T-cell (primary cell): ENCODE measurements at regions not wholly inside any gene's neighbourhood (a gene's known extent, or its start where the extent isn't known, plus 50 kb on each side); places are given as distances from the start of the nearest gene placed in this dataset.

ENCODE experiments used
- ATAC-seq, 4 experiments: fragments of 200-7000 bp in 3 of 4; fragments of 150-1000 bp in 1 of 4; cut with Tn5 transposase; replicated peaks in 1 of 4; 1 replicate in 3 of 4; 2 replicates in 1 of 4; pipeline ENCODE4 v1.10.0; 2021; ENCODE audit warnings: moderate library complexity in 3 of 4, mild to moderate bottlenecking in 2 of 4, moderate number of reproducible peaks in 1 of 4
- CTCF ChIA-PET, 2 donors: fragments of 300-600 bp; sonication (Branson Sonifier 250); formaldehyde crosslinking; loops; one replicate each; lab custom pipeline; 2022; ENCODE audit warnings: antibody characterized with exemption in 2 of 2; lab: Charles Lee
- POLR2A ChIA-PET, 2 donors: fragments of 300-600 bp; sonication (Branson Sonifier 250); formaldehyde crosslinking; loops; one replicate each; lab custom pipeline; 2022; ENCODE audit warnings: antibody characterized with exemption in 2 of 2; lab: Charles Lee
- DNase-seq, 35 experiments: peaks; one replicate each; pipeline versions ENCODE4 v3.0.0 to v3.0.0-alpha.2; 2013 to 2023
- H3K27ac ChIP-seq: one replicate; pipeline ENCODE4 v1.5.1; 2013; ENCODE audit warnings: low read length
- H3K27me3 ChIP-seq, 2 experiments: replicated peaks in 1 of 2; 1 replicate in 1 of 2; 2 replicates in 1 of 2; pipeline versions ENCODE4 v1.6.1 to v1.7.0; 2013; ENCODE audit warnings: low read length in 1 of 2, mixed read lengths in 1 of 2; ENCODE audit not compliant: control insufficient read depth in 2 of 2, insufficient read depth in 2 of 2; ENCODE audit errors: extremely low read depth in 1 of 2
- H3K36me3 ChIP-seq, 2 donors: 1 replicate in 1 of 2; 2 replicates in 1 of 2; pipeline versions ENCODE4 v1.6.1 to v1.7.0; 2013; ENCODE audit warnings: low read length in 1 of 2; ENCODE audit not compliant: control insufficient read depth in 2 of 2, insufficient read depth in 1 of 2; ENCODE audit errors: extremely low read depth in 1 of 2
- H3K4me1 ChIP-seq, 2 experiments: 1 replicate in 1 of 2; 2 replicates in 1 of 2; pipeline versions ENCODE4 v1.6.1 to v1.7.0; 2013; ENCODE audit warnings: low read length in 2 of 2, mixed read lengths in 1 of 2; ENCODE audit not compliant: insufficient read depth in 2 of 2, control insufficient read depth in 1 of 2; ENCODE audit errors: extremely low read depth in 1 of 2
- H3K4me3 ChIP-seq, 2 donors: 1 replicate in 1 of 2; 2 replicates in 1 of 2; pipeline versions ENCODE4 v1.5.1 to v1.7.0; 2013; ENCODE audit warnings: mild to moderate bottlenecking in 2 of 2, low read length in 1 of 2, moderate library complexity in 1 of 2; ENCODE audit not compliant: control insufficient read depth in 1 of 2; ENCODE audit errors: extremely low read depth in 1 of 2
- H3K9me3 ChIP-seq: 2 replicates; pipeline ENCODE4 v1.7.0; 2013
- H3K27ac Mint-ChIP-seq, 2 donors: one replicate each; pipeline ENCODE4 v1.8.0; 2020 to 2021; ENCODE audit warnings: mild to moderate bottlenecking in 2 of 2, mixed read lengths in 2 of 2
- H3K27me3 Mint-ChIP-seq, 2 donors: one replicate each; pipeline ENCODE4 v1.8.0; 2021 to 2022; ENCODE audit warnings: mixed read lengths in 2 of 2
- H3K36me3 Mint-ChIP-seq: one replicate; pipeline ENCODE4 v1.8.0; 2021; ENCODE audit warnings: mixed read lengths
- H3K4me1 Mint-ChIP-seq, 3 donors: one replicate each; pipeline ENCODE4 v1.8.0; 2020 to 2022; ENCODE audit warnings: mixed read lengths in 3 of 3, mild to moderate bottlenecking in 1 of 3
- H3K4me3 Mint-ChIP-seq, 3 donors: one replicate each; pipeline ENCODE4 v1.8.0; 2020 to 2022; ENCODE audit warnings: mild to moderate bottlenecking in 3 of 3, mixed read lengths in 3 of 3, moderate library complexity in 3 of 3
- H3K9me3 Mint-ChIP-seq, 3 donors: one replicate each; pipeline ENCODE4 v1.8.0; 2020 to 2022; ENCODE audit warnings: mixed read lengths in 3 of 3
- WGBS: methylation state at CpG from one replicate; pipeline ENCODE4 v1.1.5; 2013; ENCODE audit warnings: missing lambda C conversion rate; ENCODE audit not compliant: insufficient coverage; 5-methylcytosine and 5-hydroxymethylcytosine counted together

GRCh38 chr2:44843641-44844310 is 97.7 kb upstream of the SIX3 start:
- Mint-ChIP-seq H3K4me1 (peaks cover under 1 to 9% (median under 1%) of the 10 kb centered on the region in 3 donors), H3K9me3 (no peaks in the 10 kb centered on the region), H3K27me3 (peaks cover 11 to 26% of the 10 kb centered on the region in 2 donors), H3K27ac (no peak overlapping the region), H3K4me3 (no peak overlapping the region), H3K36me3 (no peaks in the 10 kb centered on the region)
- no peaks in the 10 kb centered on the region for H3K36me3 ChIP-seq
- H3K4me3 ChIP-seq = no peak overlapping the region
- DNase-seq = no peak
- WGBS = 92% methylated on average over 7 of the region's 13 CpGs
- ATAC-seq = no peak
- ChIA-PET POLR2A (no interaction called here), CTCF (no interaction called here)
- H3K4me1 ChIP-seq = no peaks in the 10 kb centered on the region
- no peak overlapping the region for H3K27ac ChIP-seq
- no peaks in the 10 kb centered on the region for H3K9me3 ChIP-seq
- H3K27me3 ChIP-seq = peaks cover 0 to 9% of the 10 kb centered on the region in 2 experiments

GRCh38 chr2:44844651-44845270 is 96.7 kb upstream of the SIX3 start:
- H3K4me3 ChIP-seq = no peak overlapping the region
- H3K36me3 Mint-ChIP-seq = no peaks in the 10 kb centered on the region
- CTCF ChIA-PET = no interaction called here
- no peak overlapping the region for H3K27ac Mint-ChIP-seq
- H3K4me1 Mint-ChIP-seq = peaks cover 5 to 14% (median 5%) of the 10 kb centered on the region in 3 donors
- no peak overlapping the region for H3K27ac ChIP-seq
- DNase-seq (no peak), ATAC-seq (no peak)
- no peaks in the 10 kb centered on the region for H3K9me3 ChIP-seq
- H3K36me3 ChIP-seq = no peaks in the 10 kb centered on the region
- 64% methylated on average over 7 of the region's 7 CpGs for WGBS
- H3K4me1 ChIP-seq = no peaks in the 10 kb centered on the region
- peaks cover 17 to 35% of the 10 kb centered on the region in 2 donors for H3K27me3 Mint-ChIP-seq
- no peaks in the 10 kb centered on the region for H3K9me3 Mint-ChIP-seq
- H3K4me3 Mint-ChIP-seq = no peak overlapping the region
- peaks cover 0 to 9% of the 10 kb centered on the region in 2 experiments for H3K27me3 ChIP-seq
- POLR2A ChIA-PET = no interaction called here

GRCh38 chr2:44848026-44848425 is 93.5 kb upstream of the SIX3 start:
- Histone ChIP-seq H3K27ac (no peak overlapping the region), H3K27me3 (peaks cover 3 to 8% of the 10 kb centered on the region in 2 experiments), H3K9me3 (no peaks in the 10 kb centered on the region), H3K4me1 (no peaks in the 10 kb centered on the region), H3K4me3 (no peak overlapping the region), H3K36me3 (no peaks in the 10 kb centered on the region)
- H3K27me3 Mint-ChIP-seq = peaks cover 25 to 33% of the 10 kb centered on the region in 2 donors
- CTCF ChIA-PET = no interaction called here
- peaks cover 5 to 14% (median 5%) of the 10 kb centered on the region in 3 donors for H3K4me1 Mint-ChIP-seq
- no peak overlapping the region for H3K27ac Mint-ChIP-seq
- no peak for ATAC-seq
- DNase-seq = no peak
- H3K36me3 Mint-ChIP-seq = no peaks in the 10 kb centered on the region
- WGBS = 80% methylated on average over 1 of the region's 1 CpG
- no peaks in the 10 kb centered on the region for H3K9me3 Mint-ChIP-seq
- POLR2A ChIA-PET = no interaction called here
- no peak overlapping the region for H3K4me3 Mint-ChIP-seq

- H3K9me3 Mint-ChIP-seq = no peaks in the 10 kb centered on the region
- ChIA-PET CTCF (no interaction called here), POLR2A (no interaction called here)
- 67% methylated on average over 1 of the region's 1 CpG for WGBS
- Histone ChIP-seq H3K4me1 (no peaks in the 10 kb centered on the region), H3K27me3 (peaks cover under 1 to 3% of the 10 kb centered on the region in 2 experiments), H3K27ac (no peak overlapping the region), H3K9me3 (no peaks in the 10 kb centered on the region), H3K4me3 (no peak overlapping the region), H3K36me3 (no peaks in the 10 kb centered on the region)
- H3K4me3 Mint-ChIP-seq = no peak overlapping the region
- ATAC-seq (no peak), DNase-seq (no peak)
- H3K36me3 Mint-ChIP-seq = no peaks in the 10 kb centered on the region
- H3K27me3 Mint-ChIP-seq = peaks cover 27 to 35% of the 10 kb centered on the region in 2 donors
- H3K4me1 Mint-ChIP-seq = peaks cover 5 to 14% (median 5%) of the 10 kb centered on the region in 3 donors
- no peak overlapping the region for H3K27ac Mint-ChIP-seq
These were observed 91.5 kb upstream of the SIX3 start for GRCh38 chr2:44850016-44850415.

GRCh38 chr2:44851518-44851917 is 90.0 kb upstream of the SIX3 start:
- no peaks in the 10 kb centered on the region for H3K36me3 Mint-ChIP-seq
- CTCF ChIA-PET = no interaction called here
- H3K9me3 ChIP-seq = no peaks in the 10 kb centered on the region
- no peak overlapping the region for H3K27ac Mint-ChIP-seq
- no peak overlapping the region for H3K27ac ChIP-seq
- peaks cover 5 to 14% (median 5%) of the 10 kb centered on the region in 3 donors for H3K4me1 Mint-ChIP-seq
- ATAC-seq (no peak), DNase-seq (no peak)
- H3K27me3 Mint-ChIP-seq = peaks cover 33 to 38% of the 10 kb centered on the region in 2 donors
- no peaks in the 10 kb centered on the region for H3K4me1 ChIP-seq
- no peak overlapping the region for H3K4me3 ChIP-seq
- H3K9me3 Mint-ChIP-seq = no peaks in the 10 kb centered on the region
- no peak overlapping the region for H3K4me3 Mint-ChIP-seq
- peaks cover 3 to 4% of the 10 kb centered on the region in 2 experiments for H3K27me3 ChIP-seq
- H3K36me3 ChIP-seq = no peaks in the 10 kb centered on the region
- POLR2A ChIA-PET = no interaction called here

- Mint-ChIP-seq H3K27ac (no peak overlapping the region), H3K36me3 (no peaks in the 10 kb centered on the region), H3K9me3 (no peaks in the 10 kb centered on the region), H3K4me1 (peaks cover 5 to 14% (median 5%) of the 10 kb centered on the region in 3 donors), H3K27me3 (peaks cover 36 to 37% of the 10 kb centered on the region in 2 donors), H3K4me3 (no peak overlapping the region)
- Histone ChIP-seq H3K27ac (no peak overlapping the region), H3K27me3 (peaks cover 3 to 7% of the 10 kb centered on the region in 2 experiments), H3K9me3 (no peaks in the 10 kb centered on the region), H3K4me3 (no peak overlapping the region), H3K4me1 (no peaks in the 10 kb centered on the region), H3K36me3 (no peaks in the 10 kb centered on the region)
- no peak for ATAC-seq
- ChIA-PET POLR2A (no interaction called here), CTCF (no interaction called here)
- no peak for DNase-seq
- no CpG with 5 or more reads among the region's 2 CpGs for WGBS
These were observed 88.9 kb upstream of the SIX3 start for GRCh38 chr2:44852594-44852993.
